ENCODE measurements at regions not wholly inside any gene's neighbourhood (a gene's known extent, or its start where the extent isn't known, plus 50 kb on each side); places are given as distances from the start of the nearest gene placed in this dataset.

- TF ChIP-seq CTCF (optimal IDR thresholded peaks at IDR 0.05 in 1 of 3, IDR thresholded peaks at IDR 0.05 in 1 of 3, conservative IDR thresholded peaks at IDR 0.05 in 1 of 3; ENCODE audit: extremely low read depth in 1 of 3, insufficient read depth in 2 of 3, low read length in 3 of 3) (no peak), EZH2 (IDR thresholded peaks at IDR 0.05; ENCODE audit: low read length) (no peak)
These were observed 255.3 kb upstream of the SIX2 start for GRCh38 chr2:45264227-45265225.

Data from keratinocyte (primary cell).